ENCODE measurements at regions not wholly inside any gene's neighbourhood (a gene's known extent, or its start where the extent isn't known, plus 50 kb on each side); places are given as distances from the start of the nearest gene placed in this dataset.
"Not testable (repeated sequence)": the region's sequence is repeated elsewhere in the genome, so short reads cannot be mapped to it uniquely, and the experiment has no call there.

DNA sequence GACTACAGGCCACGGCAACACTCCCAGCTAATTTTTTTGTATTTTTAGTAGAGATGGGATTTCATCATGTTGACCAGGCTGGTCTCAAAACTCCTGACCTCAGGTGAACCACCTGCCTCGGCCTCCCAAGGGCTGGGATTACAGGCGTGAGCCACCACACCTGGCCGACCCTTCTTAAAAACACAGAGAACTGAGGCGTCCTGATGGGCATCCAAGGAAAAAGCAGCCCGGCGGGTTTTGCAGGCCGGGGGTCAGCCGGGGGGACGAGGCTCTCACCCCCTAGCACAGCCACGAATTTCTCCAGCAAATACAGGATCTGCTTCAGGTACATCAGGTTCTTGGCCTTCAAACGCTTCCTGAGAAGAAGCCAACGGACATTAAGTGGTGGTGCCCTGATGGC is 178.9 kb downstream of the KLRB1 start:
- H3K27ac ChIP-seq; POLR2A ChIA-PET (ENCODE audit: low non-redundant PET); DNase-seq (ENCODE audit: low spot score): not testable (repeated sequence)
- CTCF ChIA-PET, result interaction anchor here (0.7 kb wide), 1 partner anchor 426 kb away, joined by 3 read pairs; no protein-coding TSS in a partner anchor

DNA sequence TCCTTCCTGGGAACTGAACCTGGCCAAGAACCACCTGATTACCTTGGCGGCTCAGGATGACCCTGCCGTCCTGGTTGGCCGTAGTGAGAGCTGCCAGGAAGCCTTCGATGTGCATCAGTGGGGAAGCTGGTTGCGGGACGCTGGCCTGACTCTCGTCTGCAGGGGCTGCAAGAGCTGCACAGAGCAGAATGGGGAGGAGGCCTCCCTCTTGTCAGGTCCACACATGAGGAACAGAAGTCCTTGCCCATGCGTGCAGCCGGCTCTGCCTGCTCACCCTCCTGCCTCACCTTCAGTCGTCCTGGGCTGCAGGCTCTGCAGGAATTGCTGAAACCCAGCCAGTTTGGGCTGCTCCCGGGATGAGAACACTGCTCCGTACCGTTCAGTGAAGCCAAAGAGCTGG is 182.3 kb downstream of the KLRB1 start:
- H3K27ac ChIP-seq; CTCF ChIA-PET; POLR2A ChIA-PET (ENCODE audit: low non-redundant PET); DNase-seq (ENCODE audit: low spot score): not testable (repeated sequence)

DNA sequence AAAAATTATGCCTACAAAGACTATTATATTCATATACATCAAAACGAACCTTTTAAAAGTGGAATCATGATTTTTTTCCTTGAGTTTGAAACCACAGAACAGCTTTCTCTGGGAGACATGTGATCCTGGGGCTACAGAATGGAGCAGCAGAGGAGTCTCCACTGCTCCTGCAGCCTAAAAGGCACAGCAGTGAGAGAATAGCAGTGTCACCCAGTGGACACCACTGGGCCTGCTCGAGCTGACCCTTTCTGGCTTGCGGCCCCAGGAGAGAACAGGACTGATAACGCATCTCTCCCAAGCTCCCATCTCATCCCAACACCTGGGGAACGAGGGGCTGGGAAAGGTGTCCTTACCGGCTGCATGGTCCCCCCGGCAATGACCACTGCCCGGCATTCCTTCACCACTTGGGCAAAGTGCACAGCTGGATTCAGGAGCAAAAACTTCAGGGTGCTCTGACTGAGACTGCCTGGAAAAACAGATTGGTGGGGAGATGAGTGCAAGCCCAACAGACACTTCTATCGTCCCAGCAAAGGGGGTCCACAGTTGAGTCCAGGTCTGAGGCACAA is 183.5 kb downstream of the KLRB1 start:
- H3K27ac ChIP-seq; POLR2A ChIA-PET (ENCODE audit: low non-redundant PET); DNase-seq (ENCODE audit: low spot score); CTCF ChIA-PET: not testable (repeated sequence)

DNA sequence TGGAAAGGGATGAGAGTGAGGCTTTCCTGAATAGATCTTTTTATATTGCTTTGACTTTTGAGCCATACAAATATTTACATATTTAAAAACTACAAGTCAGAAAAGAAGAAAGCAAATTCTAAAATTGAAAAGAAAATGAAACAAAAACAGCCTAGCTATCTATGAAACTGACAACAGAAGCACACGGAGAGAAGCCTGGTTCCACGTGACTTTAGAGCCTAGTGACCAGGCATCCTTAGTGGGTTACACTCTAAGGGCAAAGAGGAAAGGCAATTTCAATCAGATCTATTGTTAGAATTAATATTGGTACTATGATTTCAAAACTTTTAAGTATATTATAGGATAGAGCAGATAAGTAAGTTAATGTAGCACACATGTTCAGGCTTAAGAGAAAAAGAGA is 185.0 kb downstream of the KLRB1 start:
- CTCF ChIA-PET; DNase-seq (ENCODE audit: low spot score): not testable (repeated sequence)

DNA sequence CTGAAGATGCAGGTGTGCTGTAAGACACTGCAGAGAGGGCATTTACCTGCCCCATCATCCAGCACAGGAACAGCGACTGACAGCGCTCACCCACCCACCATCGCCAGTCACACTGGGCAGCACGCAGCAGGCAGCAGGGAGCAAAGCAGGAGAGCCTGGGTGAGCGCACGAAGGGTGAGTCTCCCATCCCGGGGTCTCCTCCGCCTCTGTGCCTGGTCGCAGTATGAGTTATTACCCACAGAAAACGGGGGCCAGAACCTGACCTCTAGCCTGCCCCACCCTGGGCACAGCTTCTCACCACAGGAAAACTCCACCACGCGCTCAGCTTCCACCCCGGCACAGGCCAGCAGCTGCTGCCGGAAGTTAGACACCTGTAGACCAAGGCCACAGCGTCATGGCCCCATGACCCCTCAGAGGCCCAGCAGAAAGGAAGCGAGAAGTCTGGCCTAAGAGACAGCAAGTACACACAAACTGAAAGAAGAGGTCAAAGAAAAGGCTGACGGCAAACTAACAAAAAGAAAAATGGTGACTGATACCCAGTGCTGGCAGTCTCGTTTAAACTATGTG is 186.1 kb downstream of the KLRB1 start:
- POLR2A ChIA-PET (ENCODE audit: low non-redundant PET), result not testable (repeated sequence)

More for the DNA sequence above, 185.0 kb downstream of the KLRB1 start:
- H3K27ac ChIP-seq; POLR2A ChIA-PET (ENCODE audit: low non-redundant PET): not testable (repeated sequence)

DNA sequence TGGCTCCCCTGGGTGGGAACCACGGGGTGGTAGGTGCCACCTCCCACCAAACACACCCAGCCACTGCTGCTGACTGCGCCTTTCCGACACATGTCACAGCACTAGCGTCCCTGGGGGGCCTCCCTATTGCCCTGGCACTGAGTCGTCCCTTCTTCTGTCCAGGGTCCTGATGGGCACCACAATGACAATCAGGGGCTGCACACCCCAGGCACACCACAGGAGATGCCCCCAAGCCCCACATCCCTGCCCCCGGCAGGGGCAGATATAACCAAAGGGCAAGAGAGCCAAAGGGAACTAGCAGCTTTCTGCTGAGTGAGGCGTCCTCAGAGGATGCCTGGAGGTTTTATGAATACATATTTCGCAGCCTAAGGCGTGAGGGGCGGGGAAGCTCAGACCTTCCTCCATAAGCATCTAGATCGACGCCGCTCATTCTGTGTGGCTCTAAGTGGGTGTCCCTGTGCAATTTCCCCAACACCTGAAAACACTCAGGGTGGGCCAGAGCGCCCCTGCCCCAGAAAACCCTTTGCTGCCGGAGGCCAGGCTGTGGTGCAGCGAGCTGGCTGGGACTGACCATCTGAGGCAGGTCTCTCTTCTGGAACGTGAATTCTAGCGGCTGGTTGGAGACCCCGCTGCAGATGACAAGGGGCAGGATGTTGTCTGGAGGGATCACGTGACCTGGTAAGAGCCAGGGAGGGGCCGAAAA is 186.7 kb downstream of the KLRB1 start:
- CTCF ChIA-PET; H3K27ac ChIP-seq; POLR2A ChIA-PET (ENCODE audit: low non-redundant PET); DNase-seq (ENCODE audit: low spot score): not testable (repeated sequence)

More for the DNA sequence above, 186.1 kb downstream of the KLRB1 start:
- DNase-seq (ENCODE audit: low spot score); H3K27ac ChIP-seq; CTCF ChIA-PET: not testable (repeated sequence)

DNA sequence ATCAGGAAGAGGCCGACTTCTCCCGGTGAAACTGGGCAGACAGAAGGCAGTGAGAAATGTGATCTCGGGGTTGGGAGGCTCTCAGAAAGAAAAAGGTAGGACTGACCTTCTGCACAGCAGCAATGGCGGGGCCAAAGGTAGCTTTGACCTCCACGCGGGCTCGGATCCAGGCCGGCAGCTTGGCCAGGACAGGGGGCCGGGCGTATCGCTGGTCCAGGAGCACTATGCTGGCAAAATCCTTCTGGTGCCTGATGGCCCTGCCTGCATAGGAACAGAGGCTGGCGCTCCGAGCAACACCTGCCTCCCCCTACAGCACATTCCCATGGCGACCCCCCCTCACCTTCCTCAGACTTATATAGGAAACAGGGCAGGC is 189.1 kb downstream of the KLRB1 start:
- DNase-seq (ENCODE audit: low spot score); CTCF ChIA-PET; POLR2A ChIA-PET (ENCODE audit: low non-redundant PET); H3K27ac ChIP-seq: not testable (repeated sequence)

DNA sequence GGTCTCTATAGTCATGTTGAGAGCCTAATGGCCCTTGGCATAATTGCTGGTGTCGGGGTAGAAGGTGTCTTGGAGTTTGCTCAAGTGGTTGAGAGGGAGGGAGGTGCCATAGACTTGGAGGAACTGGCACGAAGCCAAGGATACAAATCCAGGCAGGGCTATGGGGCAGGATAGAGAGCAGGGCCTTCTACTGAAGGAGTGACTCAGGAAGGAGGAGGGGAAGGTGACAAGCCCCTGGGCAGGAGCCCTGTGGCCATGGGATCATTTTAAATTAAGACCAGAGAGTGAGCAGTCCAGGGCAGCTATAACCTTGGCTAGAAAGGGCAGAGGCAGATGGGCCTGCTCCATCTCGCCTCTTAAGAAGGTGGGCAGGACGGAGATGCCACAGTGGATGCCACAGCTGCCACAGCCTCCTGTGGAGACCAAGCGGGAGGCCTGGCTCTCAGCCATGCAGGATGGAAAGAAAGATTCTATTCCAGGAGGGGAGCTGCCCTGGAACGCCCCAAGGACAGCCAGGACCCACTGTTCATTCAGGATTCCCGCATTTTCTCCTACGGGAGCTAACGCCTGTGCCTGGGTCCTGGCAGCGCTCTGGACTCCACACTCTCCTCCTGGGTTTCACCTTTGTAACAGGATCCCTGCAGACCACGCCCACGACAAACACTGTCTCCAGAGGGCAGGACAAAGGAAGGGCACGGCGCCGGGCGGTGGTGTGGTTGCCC is 189.6 kb downstream of the KLRB1 start:
- CTCF ChIA-PET; POLR2A ChIA-PET (ENCODE audit: low non-redundant PET); DNase-seq (ENCODE audit: low spot score); H3K27ac ChIP-seq: not testable (repeated sequence)

DNA sequence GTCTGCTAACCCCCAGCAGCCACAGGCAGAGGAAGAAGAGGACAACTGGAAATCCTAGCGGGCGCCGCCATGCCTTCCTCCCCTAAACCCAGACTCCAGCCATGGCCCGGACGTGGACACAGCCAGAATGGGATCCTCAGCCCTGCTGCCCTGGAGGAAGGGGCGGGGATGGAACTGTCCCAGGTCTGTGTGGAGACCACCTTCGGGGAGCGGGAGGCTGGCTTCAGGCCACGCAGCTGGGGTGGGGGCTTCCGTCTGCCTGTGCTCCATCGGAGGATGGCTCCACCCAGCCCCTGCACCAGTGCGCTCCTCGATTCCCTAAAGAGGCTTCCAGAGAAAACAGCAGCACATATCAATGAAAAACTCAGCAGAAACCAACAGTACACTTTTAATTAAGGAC is 190.4 kb downstream of the KLRB1 start:
- H3K27ac ChIP-seq; DNase-seq (ENCODE audit: low spot score); POLR2A ChIA-PET (ENCODE audit: low non-redundant PET); CTCF ChIA-PET: not testable (repeated sequence)

DNA sequence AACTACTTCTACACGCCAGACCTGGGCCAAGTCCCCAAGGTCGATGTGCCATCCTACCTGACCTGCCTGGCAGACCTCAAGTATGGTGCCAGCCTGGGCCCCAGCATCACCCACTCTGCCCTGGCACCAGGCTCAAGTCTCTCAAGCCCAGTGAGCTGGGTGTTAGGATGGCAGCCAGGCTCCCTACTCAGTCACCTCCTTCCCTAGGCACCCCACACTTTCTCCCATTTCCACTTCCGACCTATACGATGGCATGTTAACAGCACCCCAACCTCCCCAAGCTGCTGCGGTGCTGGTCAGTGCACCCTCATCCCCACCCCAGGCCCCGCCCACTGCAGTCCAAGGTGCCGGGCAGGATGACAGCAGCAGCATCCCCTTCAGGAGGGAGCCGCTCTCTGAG is 191.4 kb downstream of the KLRB1 start:
- CTCF ChIA-PET; DNase-seq (ENCODE audit: low spot score); H3K27ac ChIP-seq; POLR2A ChIA-PET (ENCODE audit: low non-redundant PET): not testable (repeated sequence)

DNA sequence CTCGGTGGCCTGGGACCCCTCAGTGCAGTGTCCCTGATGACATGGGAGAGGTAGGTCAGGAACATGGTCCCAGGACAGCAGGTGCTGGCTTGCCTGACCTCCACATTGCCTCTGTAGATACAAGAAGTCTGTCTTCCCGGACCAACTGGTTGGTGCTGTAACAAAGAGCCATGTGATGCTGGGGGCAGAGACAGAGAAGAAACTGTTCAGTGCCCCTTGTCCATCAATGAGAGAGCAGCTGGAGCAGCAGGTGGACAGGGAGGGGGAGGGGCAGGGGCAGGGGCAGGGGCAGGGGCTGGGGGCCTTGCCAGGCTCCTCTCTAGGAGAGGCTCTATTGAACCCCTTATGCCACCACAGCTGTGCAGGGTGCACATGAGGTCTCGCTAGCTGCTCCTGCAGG is 191.8 kb downstream of the KLRB1 start:
- POLR2A ChIA-PET (ENCODE audit: low non-redundant PET); DNase-seq (ENCODE audit: low spot score): not testable (repeated sequence)

DNA sequence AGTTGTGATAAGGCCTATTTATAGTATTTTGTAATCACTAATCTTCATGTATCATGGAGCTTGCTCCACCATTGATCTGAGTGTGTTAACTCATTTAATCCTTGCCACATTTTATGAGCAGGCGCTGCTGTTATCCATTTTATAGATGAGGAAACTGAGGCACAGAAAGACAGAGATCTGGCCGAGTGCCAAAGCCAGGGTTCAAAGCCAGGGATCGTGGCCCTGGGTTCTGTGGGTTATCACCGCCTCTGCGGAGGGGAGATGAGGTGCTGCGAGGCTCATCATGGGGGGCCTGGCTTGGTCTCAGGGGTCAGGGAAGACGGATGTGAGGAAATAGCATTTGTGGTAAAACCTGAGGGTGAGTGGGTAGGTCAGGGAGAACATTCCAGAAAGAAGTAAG is 193.9 kb downstream of the KLRB1 start:
- H3K27ac ChIP-seq; POLR2A ChIA-PET (ENCODE audit: low non-redundant PET); CTCF ChIA-PET; DNase-seq (ENCODE audit: low spot score): not testable (repeated sequence)

More for the DNA sequence above, 191.8 kb downstream of the KLRB1 start:
- H3K27ac ChIP-seq, CTCF ChIA-PET: not testable (repeated sequence)

DNA sequence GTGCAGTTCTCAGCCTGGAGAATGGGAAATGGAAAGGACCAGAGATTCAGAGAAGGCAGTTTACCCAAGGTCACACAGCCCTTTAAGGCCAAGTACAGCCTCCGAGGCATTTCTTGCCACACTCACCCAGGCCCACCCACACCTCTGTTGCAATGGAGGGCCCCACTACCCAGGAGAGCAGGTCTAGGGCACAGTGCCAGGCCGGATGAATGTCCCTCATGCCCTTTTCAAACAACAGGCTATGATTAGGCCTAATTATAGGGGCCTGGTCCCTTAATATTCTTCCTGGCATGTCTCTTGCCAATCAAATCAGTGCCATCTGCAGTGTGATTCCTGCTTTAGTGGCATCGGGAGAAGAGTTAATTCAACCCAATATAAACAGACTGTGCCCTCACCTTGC is 195.3 kb downstream of the KLRB1 start:
- H3K27ac ChIP-seq; POLR2A ChIA-PET (ENCODE audit: low non-redundant PET); DNase-seq (ENCODE audit: low spot score): not testable (repeated sequence)
- CTCF ChIA-PET, result interaction anchor here (0.5 kb wide), 1 partner anchor 552 kb away, joined by 3 read pairs; no protein-coding TSS in a partner anchor

DNA sequence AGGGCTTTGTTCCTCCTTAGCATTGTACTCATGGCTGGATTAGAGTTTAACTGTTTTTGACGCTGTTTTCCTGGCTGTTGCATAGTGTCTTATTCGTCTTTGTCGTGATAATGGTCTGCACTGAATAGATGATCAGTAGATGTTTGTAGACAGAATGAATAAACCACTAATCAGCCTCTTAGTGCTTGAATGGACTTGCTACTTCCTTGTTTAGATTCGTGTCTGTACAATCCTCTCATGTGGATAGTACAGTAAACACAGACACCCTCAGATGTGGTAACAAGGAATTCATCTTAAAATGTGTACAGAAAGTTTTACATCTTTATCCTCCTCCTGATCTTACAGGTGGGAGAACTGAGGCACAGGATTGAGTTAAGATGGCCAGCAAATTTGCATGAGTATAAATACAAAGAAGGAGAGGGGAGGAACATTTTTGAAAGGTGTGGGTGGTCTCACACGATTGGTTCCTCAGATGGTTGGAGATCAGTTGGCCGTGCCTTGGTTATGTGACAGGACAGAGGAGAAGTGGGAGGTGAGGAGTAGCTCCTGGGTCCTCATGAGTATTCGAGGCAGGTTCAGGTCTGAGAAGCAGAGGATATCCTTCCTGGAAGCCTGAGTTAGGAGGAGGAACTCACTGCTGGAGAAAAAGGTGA is 196.0 kb downstream of the KLRB1 start:
- H3K27ac ChIP-seq; CTCF ChIA-PET; DNase-seq (ENCODE audit: low spot score); POLR2A ChIA-PET (ENCODE audit: low non-redundant PET): not testable (repeated sequence)

DNA sequence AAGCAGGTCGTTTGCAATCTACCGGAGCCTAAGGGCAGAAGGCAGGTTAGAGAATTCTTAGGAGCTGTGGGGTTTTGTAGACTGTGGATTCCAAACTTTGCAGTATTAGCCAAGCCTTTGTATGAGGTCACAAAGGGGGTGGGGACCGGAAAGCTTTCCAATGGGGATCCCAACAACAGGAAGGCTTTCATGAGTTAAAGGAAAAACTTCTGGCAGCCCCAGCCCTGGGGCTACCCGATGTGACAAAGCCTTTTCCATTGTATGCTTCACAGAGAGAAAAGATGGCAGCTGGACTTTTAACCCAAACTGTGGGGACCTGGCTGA is 199.2 kb upstream of the PZP start:
- CTCF ChIA-PET; POLR2A ChIA-PET (ENCODE audit: low non-redundant PET); DNase-seq (ENCODE audit: low spot score); H3K27ac ChIP-seq: not testable (repeated sequence)

All from RWPE1 (cell line).